ENCODE measurements at regions not wholly inside any gene's neighbourhood (a gene's known extent, or its start where the extent isn't known, plus 50 kb on each side); places are given as distances from the start of the nearest gene placed in this dataset.

DNA sequence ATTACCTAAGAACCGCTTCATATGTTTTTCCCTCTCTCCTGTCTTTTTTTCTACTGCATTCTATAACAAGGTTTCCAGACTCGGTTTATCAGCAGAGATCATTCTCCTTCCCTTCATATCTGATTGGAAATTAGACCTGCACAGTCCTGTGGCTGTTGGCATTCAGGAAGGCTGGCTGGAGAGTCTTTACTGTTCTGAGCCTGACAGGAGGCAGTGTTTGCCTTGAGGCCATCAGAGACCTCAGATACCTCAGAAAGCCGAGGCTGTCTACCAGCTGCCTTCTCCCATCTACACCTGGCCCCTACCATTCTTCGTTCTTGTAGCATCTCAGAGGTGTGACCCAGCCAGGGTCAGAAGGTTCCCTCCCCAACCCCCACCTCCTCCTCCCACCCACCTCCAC lies 182.0 kb downstream of the CAND1 start:
- intact Hi-C loops (cut with DNase I; ENCODE audit: low total_unique reads): no loop called here
- Histone ChIP-seq H3K27me3 (no peaks in the 10 kb centered on the region), H3K36me3 (no peaks in the 10 kb centered on the region), H3K9me3 (no peaks in the 10 kb centered on the region), H3K4me3 (no peak overlapping the region), H3K4me1 (peaks cover 0 to 4% (median under 1%) of the 10 kb centered on the region in 4 donors), H3K27ac (no peak overlapping the region)
- TF ChIP-seq CTCF (IDR thresholded peaks at IDR 0.05): no peak
- no peak for DNase-seq

DNA sequence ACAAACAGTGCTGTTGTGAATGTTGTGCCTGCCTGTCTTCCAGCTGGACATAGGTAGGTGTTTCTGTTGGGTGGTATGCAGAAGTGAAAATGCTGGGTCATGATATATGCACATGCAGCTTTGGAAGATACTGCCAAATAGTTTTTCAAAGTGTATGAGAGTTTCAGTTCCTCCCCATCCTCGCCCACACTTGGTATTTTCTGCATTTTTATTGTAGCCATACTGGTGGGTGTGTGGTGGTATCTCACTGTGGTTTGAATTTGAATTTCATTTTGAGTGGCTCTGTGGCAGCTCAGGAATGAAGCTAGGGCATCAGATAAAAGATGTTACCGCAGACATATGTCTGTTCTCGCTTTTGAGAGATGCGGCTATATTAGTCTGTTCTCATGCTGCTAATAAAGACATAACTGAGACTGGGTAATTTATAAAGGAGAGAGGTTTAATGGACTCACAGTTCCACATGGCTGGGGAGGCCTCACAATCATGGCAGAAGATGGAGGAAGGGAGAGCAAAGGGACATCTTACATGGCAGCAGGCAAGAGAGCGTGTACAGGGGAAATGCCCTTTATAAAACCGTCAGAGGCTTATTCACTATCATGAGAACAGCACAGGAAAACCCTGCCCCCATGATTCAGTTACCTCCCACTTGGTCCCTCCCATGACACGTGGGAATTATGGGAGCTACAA lies 183.1 kb downstream of the CAND1 start:
- no peak for DNase-seq
- H3K4me3 ChIP-seq: no peak overlapping the region
- H3K27ac ChIP-seq: no peak overlapping the region
- TF ChIP-seq CTCF (IDR thresholded peaks at IDR 0.05): no peak
- no peaks in the 10 kb centered on the region for H3K27me3 ChIP-seq
- peaks cover 0 to 14% (median 11%) of the 10 kb centered on the region in 4 donors for H3K4me1 ChIP-seq
- intact Hi-C loops (cut with DNase I; ENCODE audit: low total_unique reads): no loop called here
- H3K9me3 ChIP-seq: no peaks in the 10 kb centered on the region
- no peaks in the 10 kb centered on the region for H3K36me3 ChIP-seq

DNA sequence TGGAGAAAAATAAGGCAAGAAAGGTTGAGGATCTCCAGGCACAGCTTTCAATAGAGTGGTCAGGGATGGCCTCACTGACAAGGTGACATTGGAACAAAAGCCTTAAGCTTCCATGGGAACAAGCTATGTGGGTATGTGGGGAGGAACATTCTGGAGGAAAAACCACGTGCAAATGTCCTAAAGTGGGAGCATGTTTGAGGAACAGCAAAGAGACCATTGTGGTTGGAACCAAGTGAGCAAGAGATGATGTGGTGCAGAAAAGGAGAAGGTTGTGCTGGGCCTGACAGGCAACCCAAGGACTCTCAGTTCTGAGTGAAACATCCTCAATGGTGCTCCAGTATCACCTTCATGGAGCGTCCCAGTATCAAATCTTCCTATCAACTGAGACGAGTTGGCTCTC lies 184.0 kb downstream of the CAND1 start:
- no peaks in the 10 kb centered on the region for H3K9me3 ChIP-seq
- no peak overlapping the region for H3K4me3 ChIP-seq
- H3K27me3 ChIP-seq: no peaks in the 10 kb centered on the region
- peaks cover 0 to 24% (median 14%) of the 10 kb centered on the region in 4 donors for H3K4me1 ChIP-seq
- no peak overlapping the region for H3K27ac ChIP-seq
- no peak for TF ChIP-seq CTCF (IDR thresholded peaks at IDR 0.05)
- DNase-seq: no peak
- H3K36me3 ChIP-seq: no peaks in the 10 kb centered on the region
- intact Hi-C loops (cut with DNase I; ENCODE audit: low total_unique reads): no loop called here

DNA sequence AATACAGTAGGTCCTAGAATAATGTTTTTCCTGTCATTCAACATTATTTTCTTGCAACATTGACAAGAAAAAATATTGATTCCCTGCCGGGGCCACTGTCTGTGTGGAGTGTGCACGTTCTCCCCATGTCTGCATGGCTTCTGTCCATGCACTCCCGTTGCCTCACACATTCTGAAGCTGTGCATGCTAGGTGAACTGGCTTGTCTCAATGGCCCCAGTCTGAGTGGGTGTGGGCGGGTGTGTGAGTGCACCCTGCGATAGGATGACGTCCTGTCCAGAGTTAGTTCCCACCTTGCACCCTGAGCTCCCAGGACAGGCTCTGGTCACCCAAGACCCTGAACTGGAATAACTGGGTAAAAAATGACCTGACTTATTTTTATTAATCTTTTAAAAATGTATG lies 186.1 kb downstream of the CAND1 start:
- intact Hi-C loops (cut with DNase I; ENCODE audit: low total_unique reads): no loop called here

GRCh38 chr12:67456431-67456901 lies 187.3 kb downstream of the CAND1 start:
- peaks cover 0 to 36% (median 14%) of the 10 kb centered on the region in 4 donors for H3K4me1 ChIP-seq
- DNase-seq: no peak
- intact Hi-C loops (cut with DNase I; ENCODE audit: low total_unique reads): no loop called here
- H3K9me3 ChIP-seq: no peaks in the 10 kb centered on the region
- peak overlapping the region; percentile 53 to 62 for H3K27ac ChIP-seq
- no peak for TF ChIP-seq CTCF (IDR thresholded peaks at IDR 0.05)
- H3K27me3 ChIP-seq: no peaks in the 10 kb centered on the region
- H3K4me3 ChIP-seq: no peak overlapping the region
- H3K36me3 ChIP-seq: no peaks in the 10 kb centered on the region

More for the DNA sequence above, 186.1 kb downstream of the CAND1 start:
- H3K4me1 ChIP-seq: peaks cover 0 to 36% (median 14%) of the 10 kb centered on the region in 4 donors
- no peaks in the 10 kb centered on the region for H3K36me3 ChIP-seq
- no peaks in the 10 kb centered on the region for H3K9me3 ChIP-seq
- no peak overlapping the region for H3K4me3 ChIP-seq
- no peak for TF ChIP-seq CTCF (IDR thresholded peaks at IDR 0.05)
- no peak overlapping the region for H3K27ac ChIP-seq
- no peaks in the 10 kb centered on the region for H3K27me3 ChIP-seq
- no peak for DNase-seq

Measured in tibial artery (tissue), 4 donors.